GM21576 (cell line): ENCODE measurements at regions not wholly inside any gene's neighbourhood (a gene's known extent, or its start where the extent isn't known, plus 50 kb on each side); places are given as distances from the start of the nearest gene placed in this dataset.
"Not testable (repeated sequence)": the region's sequence is repeated elsewhere in the genome, so short reads cannot be mapped to it uniquely, and the experiment has no call there.

Source experiments
- ATAC-seq: cut with Tn5 transposase; IDR thresholded peaks from one replicate; pipeline ENCODE4 v1.9.1; 2021; ENCODE audit warnings: mild to moderate bottlenecking, moderate library complexity; ENCODE audit not compliant: unreplicated experiment

GRCh38 chr3:157859541-157859940, 246.7 kb downstream of the SHOX2 start:
- no peak for ATAC-seq

- ATAC-seq = no peak
Observed at GRCh38 chr3:157858821-157859220, 247.4 kb downstream of the SHOX2 start.

- ATAC-seq = no peak
Observed at GRCh38 chr3:157857440-157857839, 248.8 kb downstream of the SHOX2 start.

- ATAC-seq = no peak
Observed at GRCh38 chr3:157856078-157856939, 249.9 kb downstream of the SHOX2 start.

- not testable (repeated sequence) for ATAC-seq
Observed at GRCh38 chr3:157845839-157846238, 260.4 kb downstream of the SHOX2 start.

GRCh38 chr3:157844800-157845565, 261.2 kb downstream of the SHOX2 start:
- ATAC-seq = no peak

- no peak for ATAC-seq
Observed at GRCh38 chr3:157844216-157844615, 262.0 kb downstream of the SHOX2 start.

- ATAC-seq = no peak
Observed at GRCh38 chr3:157841029-157841428, 265.2 kb downstream of the SHOX2 start.

- no peak for ATAC-seq
Observed at GRCh38 chr3:157840564-157840963, 265.7 kb downstream of the SHOX2 start.

- no peak for ATAC-seq
Observed at GRCh38 chr3:157838457-157838856, 267.8 kb downstream of the SHOX2 start.

- no peak for ATAC-seq
Observed at GRCh38 chr3:157837336-157837735, 268.9 kb downstream of the SHOX2 start.

- ATAC-seq = no peak
Observed at GRCh38 chr3:157836022-157836421, 270.2 kb downstream of the SHOX2 start.

GRCh38 chr3:157832588-157832987, 273.6 kb downstream of the SHOX2 start:
- no peak for ATAC-seq

- no peak for ATAC-seq
Observed at GRCh38 chr3:157830556-157831236, 275.5 kb downstream of the SHOX2 start.

- ATAC-seq = no peak
Observed at GRCh38 chr3:157829786-157830185, 276.4 kb downstream of the SHOX2 start.

- no peak for ATAC-seq
Observed at GRCh38 chr3:157824281-157824680, 281.9 kb downstream of the SHOX2 start.

GRCh38 chr3:157823050-157823449, 283.2 kb downstream of the SHOX2 start:
- ATAC-seq = no peak

GRCh38 chr3:157820157-157820517, 286.1 kb downstream of the SHOX2 start:
- ATAC-seq = no peak

GRCh38 chr3:157819270-157820156, 286.7 kb downstream of the SHOX2 start:
- no peak for ATAC-seq

GRCh38 chr3:157816896-157817295, 289.3 kb downstream of the SHOX2 start:
- ATAC-seq = no peak

- ATAC-seq = no peak
Observed at GRCh38 chr3:157816296-157816695, 289.9 kb downstream of the SHOX2 start.
